Endothelial cell (in vitro differentiated cells): ENCODE measurements at regions not wholly inside any gene's neighbourhood (a gene's known extent, or its start where the extent isn't known, plus 50 kb on each side); places are given as distances from the start of the nearest gene placed in this dataset.
"Not testable (repeated sequence)": the region's sequence is repeated elsewhere in the genome, so short reads cannot be mapped to it uniquely, and the experiment has no call there.

Experiments
- DNase-seq: peaks from one replicate; pipeline ENCODE4 v3.0.0; 2021; ENCODE audit warnings: low spot score
- H3K27ac Mint-ChIP-seq: one replicate; pipeline ENCODE4 v1.8.0; 2021; ENCODE audit warnings: mixed read lengths, inconsistent platforms; ENCODE audit not compliant: unreplicated experiment
- H3K27me3 Mint-ChIP-seq: one replicate; pipeline ENCODE4 v1.8.0; 2021; ENCODE audit warnings: mild to moderate bottlenecking, moderate library complexity, mixed read lengths, inconsistent platforms; ENCODE audit not compliant: unreplicated experiment
- H3K36me3 Mint-ChIP-seq: one replicate; pipeline ENCODE4 v1.8.0; 2021; ENCODE audit warnings: mild to moderate bottlenecking, low read depth, mixed read lengths, inconsistent platforms; ENCODE audit not compliant: unreplicated experiment
- H3K4me1 Mint-ChIP-seq: one replicate; pipeline ENCODE4 v1.8.0; 2021; ENCODE audit warnings: mild to moderate bottlenecking, mixed read lengths, inconsistent platforms; ENCODE audit not compliant: unreplicated experiment
- H3K4me3 Mint-ChIP-seq: one replicate; pipeline ENCODE4 v1.8.0; 2021; ENCODE audit warnings: mild to moderate bottlenecking, mixed read lengths, inconsistent platforms; ENCODE audit not compliant: unreplicated experiment
- H3K9me3 Mint-ChIP-seq: one replicate; pipeline ENCODE4 v1.8.0; 2021; ENCODE audit warnings: mixed read lengths, inconsistent platforms; ENCODE audit not compliant: unreplicated experiment
- TF ChIP-seq, protein P1 (sequence below): fragments of 200-600 bp; sonication (generic); IDR thresholded peaks from one replicate; pipeline ENCODE4 v1.5.0; 2021; ENCODE audit warnings: antibody characterized with exemption; ENCODE audit not compliant: unreplicated experiment

DNA sequence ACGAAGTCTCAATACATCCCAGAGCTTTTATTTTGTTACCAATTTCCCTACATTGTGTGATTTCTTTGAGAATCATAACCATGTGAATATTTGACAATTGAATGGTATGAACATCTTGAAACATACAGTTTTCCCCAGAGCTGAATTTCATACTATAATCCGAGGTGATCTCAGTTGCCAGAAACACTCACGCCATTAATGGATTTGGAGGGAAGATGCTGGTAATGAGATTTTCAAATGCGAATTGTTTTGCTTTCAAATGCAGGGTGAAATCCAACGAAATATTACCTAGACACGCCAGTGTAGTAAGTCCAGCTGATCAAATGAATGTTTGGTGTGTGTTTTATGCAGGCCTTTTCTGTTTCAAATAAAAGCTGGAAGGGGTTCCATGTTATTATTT is 277.8 kb upstream of the CDH5 start:
- Mint-ChIP-seq H3K4me1 (no peaks in the 10 kb centered on the region), H3K27me3 (peaks cover 6% of the 10 kb centered on the region), H3K36me3 (no peaks in the 10 kb centered on the region), H3K9me3 (no peaks in the 10 kb centered on the region), H3K4me3 (no peak overlapping the region), H3K27ac (no peak overlapping the region)
- no peak for DNase-seq
- TF ChIP-seq, protein P1, sequence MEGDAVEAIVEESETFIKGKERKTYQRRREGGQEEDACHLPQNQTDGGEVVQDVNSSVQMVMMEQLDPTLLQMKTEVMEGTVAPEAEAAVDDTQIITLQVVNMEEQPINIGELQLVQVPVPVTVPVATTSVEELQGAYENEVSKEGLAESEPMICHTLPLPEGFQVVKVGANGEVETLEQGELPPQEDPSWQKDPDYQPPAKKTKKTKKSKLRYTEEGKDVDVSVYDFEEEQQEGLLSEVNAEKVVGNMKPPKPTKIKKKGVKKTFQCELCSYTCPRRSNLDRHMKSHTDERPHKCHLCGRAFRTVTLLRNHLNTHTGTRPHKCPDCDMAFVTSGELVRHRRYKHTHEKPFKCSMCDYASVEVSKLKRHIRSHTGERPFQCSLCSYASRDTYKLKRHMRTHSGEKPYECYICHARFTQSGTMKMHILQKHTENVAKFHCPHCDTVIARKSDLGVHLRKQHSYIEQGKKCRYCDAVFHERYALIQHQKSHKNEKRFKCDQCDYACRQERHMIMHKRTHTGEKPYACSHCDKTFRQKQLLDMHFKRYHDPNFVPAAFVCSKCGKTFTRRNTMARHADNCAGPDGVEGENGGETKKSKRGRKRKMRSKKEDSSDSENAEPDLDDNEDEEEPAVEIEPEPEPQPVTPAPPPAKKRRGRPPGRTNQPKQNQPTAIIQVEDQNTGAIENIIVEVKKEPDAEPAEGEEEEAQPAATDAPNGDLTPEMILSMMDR, result no peak

- no peak for DNase-seq
- Mint-ChIP-seq H3K4me3 (no peak overlapping the region), H3K27ac (no peak overlapping the region), H3K27me3 (peaks cover 3% of the 10 kb centered on the region), H3K9me3 (no peaks in the 10 kb centered on the region), H3K4me1 (peaks cover 5% of the 10 kb centered on the region), H3K36me3 (no peaks in the 10 kb centered on the region)
- TF ChIP-seq, protein P1, result no peak
Measured at GRCh38 chr16:66087308-66087707, 279.2 kb upstream of the CDH5 start.

DNA sequence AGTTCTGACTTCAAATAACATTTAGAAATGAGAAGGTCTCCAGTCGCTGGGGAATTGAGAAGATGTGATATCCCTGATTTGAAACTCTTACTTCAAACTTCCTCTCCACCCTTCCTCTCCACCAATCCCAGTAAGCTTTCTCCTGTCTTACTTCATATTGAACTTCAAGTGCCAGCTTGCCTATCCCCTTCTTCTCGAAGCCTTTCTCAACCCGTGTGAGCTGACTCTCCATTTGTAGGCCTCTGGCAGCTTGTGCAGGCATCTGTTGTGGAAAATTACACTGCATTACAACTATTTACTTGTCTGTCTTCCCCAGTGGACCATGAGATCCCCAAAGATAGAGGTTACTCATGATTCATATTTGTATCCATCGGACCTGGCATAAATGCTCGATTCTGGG is 280.8 kb upstream of the CDH5 start:
- peaks cover 5% of the 10 kb centered on the region for H3K4me1 Mint-ChIP-seq
- H3K27me3 Mint-ChIP-seq, result peaks cover 2% of the 10 kb centered on the region
- no peaks in the 10 kb centered on the region for H3K9me3 Mint-ChIP-seq
- TF ChIP-seq, protein P1, result no peak
- no peak overlapping the region for H3K4me3 Mint-ChIP-seq
- no peak for DNase-seq
- H3K36me3 Mint-ChIP-seq, result no peaks in the 10 kb centered on the region
- H3K27ac Mint-ChIP-seq, result no peak overlapping the region

DNA sequence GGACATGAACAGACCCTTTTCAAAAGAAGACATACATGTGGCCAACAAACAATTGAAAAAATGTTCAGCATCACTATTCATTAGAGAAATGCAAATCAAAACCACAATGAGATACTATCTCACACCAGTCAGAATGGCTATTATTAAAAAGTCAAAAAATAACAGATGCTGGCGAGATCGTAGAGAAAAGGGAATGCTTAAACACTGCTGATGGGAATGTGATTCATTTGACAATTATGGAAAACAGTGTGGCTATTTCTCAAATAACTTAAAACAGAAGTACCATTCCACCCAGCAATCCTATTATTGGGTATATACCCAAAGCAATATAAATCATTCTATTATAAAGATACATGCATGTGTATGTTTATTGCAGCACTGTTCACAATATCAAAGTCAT is 281.8 kb upstream of the CDH5 start:
- not testable (repeated sequence) for H3K9me3 Mint-ChIP-seq, DNase-seq, H3K27me3 Mint-ChIP-seq, H3K27ac Mint-ChIP-seq, H3K36me3 Mint-ChIP-seq, H3K4me1 Mint-ChIP-seq, H3K4me3 Mint-ChIP-seq

DNA sequence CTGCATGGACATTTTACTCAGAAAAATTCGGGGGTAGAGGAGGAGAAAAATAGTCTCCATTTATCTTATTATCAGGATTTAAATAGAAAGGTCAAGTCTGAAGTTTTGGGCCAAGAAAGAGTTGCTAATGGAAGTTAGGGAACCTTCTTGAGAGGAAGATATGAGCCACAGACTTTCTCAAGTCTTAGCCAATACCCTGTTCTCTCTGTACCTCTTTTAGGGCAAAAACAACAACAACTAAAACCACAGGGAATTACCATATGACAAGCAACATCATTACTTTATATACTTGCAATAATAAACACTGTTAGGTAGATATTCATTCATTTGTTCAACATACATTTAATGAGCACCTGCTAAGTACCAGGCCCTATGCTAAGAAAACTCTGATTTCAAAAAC is 282.2 kb upstream of the CDH5 start:
- Mint-ChIP-seq H3K36me3 (no peaks in the 10 kb centered on the region), H3K9me3 (no peaks in the 10 kb centered on the region), H3K4me1 (peaks cover 5% of the 10 kb centered on the region), H3K27me3 (peaks cover 2% of the 10 kb centered on the region), H3K27ac (no peak overlapping the region), H3K4me3 (no peak overlapping the region)
- DNase-seq, result no peak
- TF ChIP-seq, protein P1, result no peak

- Mint-ChIP-seq H3K4me3 (no peak overlapping the region), H3K4me1 (peaks cover 5% of the 10 kb centered on the region)
Measured at GRCh38 chr16:66083171-66083570, 283.3 kb upstream of the CDH5 start.

More at GRCh38 chr16:66083171-66083570, 283.3 kb upstream of the CDH5 start:
- TF ChIP-seq, protein P1, result no peak
- no peaks in the 10 kb centered on the region for H3K36me3 Mint-ChIP-seq
- no peak for DNase-seq
- H3K9me3 Mint-ChIP-seq, result no peaks in the 10 kb centered on the region
- peaks cover 2% of the 10 kb centered on the region for H3K27me3 Mint-ChIP-seq
- H3K27ac Mint-ChIP-seq, result no peak overlapping the region
